Loucy (cell line): ENCODE measurements at regions not wholly inside any gene's neighbourhood (a gene's known extent, or its start where the extent isn't known, plus 50 kb on each side); places are given as distances from the start of the nearest gene placed in this dataset.

Experiments
- H2AFZ ChIP-seq: fragments of 200-600 bp; sonication (generic); 2 replicates; pipeline ENCODE4 v1.6.0; 2016; ENCODE audit warnings: antibody characterized with exemption, mild to moderate bottlenecking, low read length, moderate library complexity
- H3F3A ChIP-seq: fragments of 200-600 bp; 2 replicates; pipeline ENCODE4 v1.6.0; 2016; ENCODE audit warnings: antibody characterized with exemption, low read depth, mild to moderate bottlenecking
- H3K27me3 ChIP-seq: fragments of 200-600 bp; sonication (generic); 2 replicates; pipeline ENCODE4 v1.6.1; 2014; ENCODE audit warnings: low read length, mild to moderate bottlenecking; ENCODE audit not compliant: insufficient read depth, poor library complexity, severe bottlenecking
- H3K36me3 ChIP-seq: fragments of 200-600 bp; sonication (generic); 2 replicates; pipeline ENCODE4 v1.6.1; 2016; ENCODE audit warnings: low read length; ENCODE audit not compliant: insufficient read depth
- H3K4me1 ChIP-seq: fragments of 200-600 bp; sonication (generic); 2 replicates; pipeline ENCODE4 v1.5.1; 2014; ENCODE audit warnings: low read length, mild to moderate bottlenecking; ENCODE audit not compliant: insufficient read depth, poor library complexity, severe bottlenecking
- H3K4me2 ChIP-seq: fragments of 200-600 bp; sonication (generic); 2 replicates; pipeline ENCODE4 v1.6.0; 2014; ENCODE audit warnings: antibody characterized with exemption, low read length, low read depth, mild to moderate bottlenecking; ENCODE audit not compliant: poor library complexity, severe bottlenecking
- H3K4me3 ChIP-seq: fragments of 200-600 bp; sonication (generic); 2 replicates; pipeline ENCODE4 v1.5.1; 2014; ENCODE audit warnings: low read length, mild to moderate bottlenecking, mixed read lengths; ENCODE audit not compliant: poor library complexity, severe bottlenecking
- H3K79me2 ChIP-seq: fragments of 200-600 bp; sonication (generic); 2 replicates; pipeline ENCODE4 v1.6.1; 2014; ENCODE audit warnings: low read length; ENCODE audit not compliant: insufficient read depth
- H3K9ac ChIP-seq: fragments of 200-600 bp; sonication (generic); 2 replicates; pipeline ENCODE4 v1.6.0; 2014; ENCODE audit warnings: mild to moderate bottlenecking, low read depth, low read length, moderate library complexity; ENCODE audit not compliant: poor library complexity, severe bottlenecking
- H3K9me2 ChIP-seq: fragments of 200-600 bp; sonication (generic); replicated peaks from 2 replicates; pipeline ENCODE4 v1.6.1; 2016; ENCODE audit warnings: low read depth, low read length, mixed read lengths
- H3K9me3 ChIP-seq: fragments of 200-600 bp; sonication (generic); 2 replicates; pipeline ENCODE4 v1.6.1; 2014; ENCODE audit warnings: mild to moderate bottlenecking, antibody characterized with exemption, low read length, low read depth; ENCODE audit not compliant: insufficient read depth
- H4K20me1 ChIP-seq: fragments of 200-600 bp; sonication (generic); 2 replicates; pipeline ENCODE4 v1.6.0; 2014; ENCODE audit warnings: antibody characterized with exemption, low read length, mild to moderate bottlenecking; ENCODE audit not compliant: insufficient read depth, poor library complexity, severe bottlenecking
- CTCF ChIP-seq: fragments of 200-600 bp; sonication (generic); conservative IDR thresholded peaks from 2 replicates; pipeline ENCODE4 v1.5.1; 2014; ENCODE audit warnings: mild to moderate bottlenecking, antibody characterized with exemption, low read length
- EZH2phosphoT487 ChIP-seq: fragments of 200-600 bp; IDR thresholded peaks from 2 replicates; pipeline ENCODE4 v1.6.1; 2018; ENCODE audit warnings: antibody characterized with exemption, mild to moderate bottlenecking, moderate library complexity, borderline replicate concordance

DNA sequence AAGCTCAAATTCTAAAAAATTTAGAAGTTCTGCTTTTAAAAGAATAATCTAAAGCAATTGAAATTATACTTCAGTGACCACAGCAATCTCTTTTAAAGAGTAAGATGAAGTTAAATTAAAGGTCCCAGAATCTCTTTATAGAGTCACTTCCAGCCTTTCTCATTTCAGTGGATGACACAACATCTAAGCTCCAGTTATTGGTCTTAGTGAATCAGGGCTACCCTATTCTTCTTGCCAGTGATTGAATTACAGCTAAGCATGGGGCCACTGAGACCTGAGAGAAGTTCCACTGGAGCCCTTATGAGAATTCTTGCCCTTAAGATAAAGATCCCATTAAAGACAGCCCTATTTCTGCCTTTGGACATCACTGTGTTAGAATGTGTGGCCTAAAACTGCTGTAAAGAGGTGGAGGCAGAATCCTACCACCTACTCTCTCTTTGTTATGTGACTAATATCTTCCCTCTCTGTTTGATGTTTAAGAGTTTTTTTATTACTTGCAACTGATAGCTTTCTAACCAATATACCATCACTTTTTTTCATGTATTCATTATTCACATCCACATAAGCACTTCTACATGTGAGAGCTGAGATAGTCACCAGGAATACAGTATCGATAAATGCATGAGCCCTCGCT, 128.6 kb downstream of the UNC5CL start:
- Histone ChIP-seq H3F3A (no peaks in the 10 kb centered on the region), H3K4me3 (no peak overlapping the region), H3K9me3 (no peaks in the 10 kb centered on the region), H4K20me1 (no peaks in the 10 kb centered on the region), H3K79me2 (no peaks in the 10 kb centered on the region), H3K4me2 (no peak overlapping the region), H3K9me2 (no peaks in the 10 kb centered on the region), H3K4me1 (no peaks in the 10 kb centered on the region), H3K9ac (no peak overlapping the region), H3K27me3 (no peaks in the 10 kb centered on the region), H3K36me3 (no peaks in the 10 kb centered on the region), H2AFZ (no peak overlapping the region)
- no peak for TF ChIP-seq EZH2phosphoT487

- Histone ChIP-seq H3F3A (no peaks in the 10 kb centered on the region), H3K4me1 (no peaks in the 10 kb centered on the region), H3K9ac (no peak overlapping the region), H2AFZ (no peak overlapping the region), H3K9me3 (no peaks in the 10 kb centered on the region), H4K20me1 (no peaks in the 10 kb centered on the region), H3K9me2 (no peaks in the 10 kb centered on the region), H3K4me3 (no peak overlapping the region), H3K36me3 (no peaks in the 10 kb centered on the region), H3K79me2 (no peaks in the 10 kb centered on the region), H3K4me2 (no peak overlapping the region), H3K27me3 (no peaks in the 10 kb centered on the region)
- TF ChIP-seq EZH2phosphoT487 (no peak), CTCF (no peak)
These were observed 129.2 kb downstream of the UNC5CL start for GRCh38 chr6:40909811-40910210.

DNA sequence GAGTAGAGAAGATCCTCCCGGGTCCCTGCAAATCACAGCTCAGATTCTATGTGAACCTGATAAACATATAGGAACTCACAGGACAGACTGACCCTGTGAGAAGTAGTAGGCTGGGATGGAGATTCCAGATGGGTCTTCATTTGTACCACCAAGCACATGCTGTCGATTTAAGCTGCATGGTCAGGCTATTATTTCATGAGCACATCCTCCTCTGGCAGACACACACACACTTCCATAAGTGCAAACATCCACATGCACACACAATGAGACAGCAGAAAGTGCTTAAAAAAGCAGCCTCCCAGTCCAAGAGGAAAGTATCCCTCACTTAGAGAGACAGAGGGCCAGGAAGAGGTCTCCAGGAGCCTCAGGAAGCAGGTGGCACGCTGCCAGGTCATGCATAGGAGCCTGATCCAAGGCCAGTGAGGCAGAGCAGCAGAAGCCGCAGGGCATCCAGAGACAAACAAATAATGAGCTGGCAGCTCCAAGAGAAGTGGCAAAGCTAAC, 131.8 kb downstream of the UNC5CL start:
- TF ChIP-seq CTCF (no peak), EZH2phosphoT487 (no peak)
- no peak overlapping the region for H2AFZ ChIP-seq
- no peaks in the 10 kb centered on the region for H3K4me1 ChIP-seq
- no peak overlapping the region for H3K4me2 ChIP-seq
- H3K27me3 ChIP-seq: no peaks in the 10 kb centered on the region
- H3K4me3 ChIP-seq: no peak overlapping the region
- no peaks in the 10 kb centered on the region for H4K20me1 ChIP-seq
- H3K79me2 ChIP-seq: no peaks in the 10 kb centered on the region
- H3K9ac ChIP-seq: no peak overlapping the region
- H3F3A ChIP-seq: no peaks in the 10 kb centered on the region
- no peaks in the 10 kb centered on the region for H3K36me3 ChIP-seq
- no peaks in the 10 kb centered on the region for H3K9me2 ChIP-seq
- H3K9me3 ChIP-seq: no peaks in the 10 kb centered on the region

GRCh38 chr6:40906759-40907158, 132.3 kb downstream of the UNC5CL start:
- no peaks in the 10 kb centered on the region for H4K20me1 ChIP-seq
- no peaks in the 10 kb centered on the region for H3F3A ChIP-seq
- no peaks in the 10 kb centered on the region for H3K36me3 ChIP-seq
- no peak overlapping the region for H3K9ac ChIP-seq
- H3K4me2 ChIP-seq: no peak overlapping the region
- H3K79me2 ChIP-seq: no peaks in the 10 kb centered on the region
- no peaks in the 10 kb centered on the region for H3K9me3 ChIP-seq
- no peak overlapping the region for H2AFZ ChIP-seq
- no peak overlapping the region for H3K4me3 ChIP-seq
- H3K27me3 ChIP-seq: no peaks in the 10 kb centered on the region
- no peaks in the 10 kb centered on the region for H3K4me1 ChIP-seq
- H3K9me2 ChIP-seq: no peaks in the 10 kb centered on the region
- TF ChIP-seq EZH2phosphoT487 (no peak), CTCF (no peak)
